CD4-positive, alpha-beta T cell treated with Interleukin-15 for 1 hour (primary cell): ENCODE measurements at regions not wholly inside any gene's neighbourhood (a gene's known extent, or its start where the extent isn't known, plus 50 kb on each side); places are given as distances from the start of the nearest gene placed in this dataset.

Source experiments
- DNase-seq: peaks from one replicate; pipeline ENCODE4 v3.0.0-alpha.2; 2020

DNA sequence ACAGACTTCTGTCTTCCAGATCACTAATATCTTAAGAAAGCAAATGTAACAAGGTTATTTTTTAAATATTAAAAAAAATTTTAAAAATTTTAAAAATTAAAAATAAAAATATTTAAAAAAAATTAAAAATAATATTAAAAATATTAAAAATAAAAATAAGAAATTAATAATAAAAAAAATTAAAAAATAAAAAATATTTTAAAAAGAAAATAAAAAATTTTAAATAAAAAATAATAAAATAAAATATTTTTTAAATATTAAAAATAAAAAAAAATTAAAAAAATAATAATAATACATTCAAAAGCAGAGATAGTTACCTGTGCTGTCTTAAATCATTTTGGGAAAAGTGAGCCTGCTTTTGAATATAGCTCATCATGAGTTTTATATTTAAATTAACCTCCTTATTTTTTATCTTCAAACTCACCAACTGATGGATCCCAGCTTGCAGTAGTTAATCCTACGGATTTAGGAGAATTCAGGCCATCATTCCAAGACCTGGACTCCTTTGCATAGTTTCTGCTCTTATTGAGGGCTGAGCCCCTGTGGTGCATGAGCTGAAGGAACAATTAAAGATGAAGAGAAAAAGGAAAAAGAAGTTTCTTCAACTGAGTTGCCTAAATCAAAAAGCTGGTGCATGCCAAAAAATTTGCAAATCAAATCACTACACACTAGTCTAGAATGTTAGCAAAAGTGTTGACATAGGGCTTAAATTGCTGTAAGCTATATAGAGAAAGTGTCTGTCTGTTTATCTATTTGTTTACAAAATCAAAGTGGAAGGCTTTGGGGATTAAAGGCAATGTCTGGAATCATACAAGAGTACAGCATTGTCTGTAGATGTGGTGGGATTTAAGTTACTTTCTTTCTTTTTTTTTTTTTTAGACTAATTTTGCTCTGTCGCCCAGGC is 50.5 kb upstream of the ZNF438 start:
- no peak for DNase-seq

- peak; percentile 47 for DNase-seq
These were observed 52.1 kb upstream of the ZNF438 start for GRCh38 chr10:31083765-31084184.

GRCh38 chr10:31087011-31087410 is 55.3 kb upstream of the ZNF438 start:
- no peak for DNase-seq

GRCh38 chr10:31087851-31088250 is 56.2 kb upstream of the ZNF438 start:
- DNase-seq, result no peak

DNA sequence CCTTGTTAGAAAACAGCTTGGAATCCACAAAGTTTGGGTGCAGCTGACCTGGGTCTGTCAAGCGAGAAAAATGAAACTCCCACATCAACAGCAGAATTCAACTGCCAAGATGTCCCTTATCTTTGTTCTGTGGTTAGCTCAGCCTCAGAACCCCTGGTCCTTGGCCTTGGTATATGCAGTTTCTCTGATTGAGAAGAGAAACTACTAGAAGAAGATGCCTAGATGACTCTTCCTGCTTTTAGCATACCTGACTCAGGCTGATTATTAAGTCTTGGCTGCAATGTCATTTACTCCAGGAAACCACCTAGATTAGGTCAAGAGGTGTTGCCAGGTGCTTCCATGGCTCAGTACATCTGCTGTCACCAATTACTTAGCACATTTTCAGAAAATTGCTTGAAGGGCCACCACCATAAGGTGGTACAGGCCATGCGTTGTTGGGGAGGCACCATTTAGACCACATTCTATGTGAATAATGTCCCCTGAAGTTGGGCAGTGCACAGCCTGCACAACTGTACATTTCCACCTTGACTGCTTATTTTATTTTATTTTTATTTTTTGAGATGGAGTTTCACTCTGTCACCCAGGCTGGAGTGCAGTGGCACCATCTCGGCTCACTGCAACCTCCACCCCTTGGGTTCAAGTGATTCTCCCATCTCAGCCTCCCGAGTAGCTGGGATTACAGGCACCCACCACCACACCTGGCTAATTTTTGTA is 59.4 kb upstream of the ZNF438 start:
- DNase-seq, result no peak

GRCh38 chr10:31095677-31096560 is 64.3 kb upstream of the ZNF438 start:
- no peak for DNase-seq

- DNase-seq, result no peak
These were observed 66.4 kb upstream of the ZNF438 start for GRCh38 chr10:31098046-31098445.

GRCh38 chr10:31099094-31099493 is 67.4 kb upstream of the ZNF438 start:
- DNase-seq, result no peak

GRCh38 chr10:31099664-31100063 is 68.0 kb upstream of the ZNF438 start:
- DNase-seq, result no peak

DNA sequence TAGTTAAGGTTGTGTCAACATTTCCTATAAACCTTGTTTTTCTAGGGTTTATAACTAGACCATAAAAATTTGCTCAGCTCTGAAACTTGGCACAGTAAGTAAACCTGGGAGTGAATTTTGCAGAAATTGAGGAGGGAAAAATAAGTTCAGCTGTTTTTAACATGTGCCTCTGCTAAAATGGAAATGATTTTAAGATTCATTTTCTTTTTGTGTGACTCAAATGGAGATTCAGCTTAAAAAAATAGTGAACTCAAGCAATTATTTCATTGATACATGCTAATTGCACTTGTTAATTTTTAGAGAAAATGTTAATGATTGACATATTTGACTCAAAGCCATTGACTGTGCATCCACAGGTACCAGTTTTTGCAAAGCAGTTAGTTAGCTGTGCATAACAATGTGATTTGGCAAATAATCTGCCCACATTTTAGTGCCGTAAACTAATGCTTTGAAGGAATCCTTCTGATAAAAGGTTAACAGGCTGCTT is 68.5 kb upstream of the ZNF438 start:
- DNase-seq, result no peak

DNA sequence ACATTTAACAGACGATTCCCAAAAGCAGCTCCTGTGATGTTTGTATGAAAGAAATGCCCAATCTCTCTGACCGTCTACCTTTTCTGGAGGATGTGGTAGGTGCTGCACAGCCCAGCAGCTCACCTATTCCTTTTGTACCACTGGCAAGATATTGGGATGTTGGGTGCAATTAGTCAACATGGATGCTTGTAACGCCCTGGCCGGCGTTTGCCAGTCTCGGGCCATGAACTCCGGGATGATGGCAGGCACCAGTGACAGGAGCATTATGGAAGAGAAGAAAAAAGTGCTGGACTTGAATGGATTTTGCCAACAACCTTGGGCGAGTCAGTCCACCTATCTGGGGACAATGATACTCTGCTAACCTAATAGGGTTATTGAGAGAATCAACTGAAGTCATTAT is 69.0 kb upstream of the ZNF438 start:
- DNase-seq, result no peak

GRCh38 chr10:31101123-31101522 is 69.5 kb upstream of the ZNF438 start:
- DNase-seq, result no peak

- no peak for DNase-seq
These were observed 70.8 kb upstream of the ZNF438 start for GRCh38 chr10:31102421-31102820.

- DNase-seq, result no peak
These were observed 71.4 kb upstream of the ZNF438 start for GRCh38 chr10:31103112-31103511.

DNA sequence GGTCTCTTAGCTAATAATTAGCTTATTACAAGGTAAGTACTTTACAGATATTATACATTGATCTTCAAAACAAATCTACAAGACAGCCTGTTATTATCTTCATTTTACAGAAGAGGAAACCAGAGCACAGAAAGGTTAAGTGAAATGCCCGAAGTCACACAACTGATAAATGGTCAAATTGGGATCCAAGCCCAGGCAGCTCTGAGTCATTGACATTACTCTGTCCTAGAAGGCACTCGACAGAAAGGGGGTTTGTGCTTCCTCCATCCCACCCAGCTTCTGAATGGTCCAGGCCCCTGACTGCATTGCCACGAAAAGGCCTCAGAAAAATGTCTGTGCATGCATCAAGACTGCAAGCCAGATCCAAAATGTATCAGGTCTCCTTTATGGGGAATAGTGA is 81.3 kb upstream of the ZNF438 start:
- DNase-seq, result no peak

DNA sequence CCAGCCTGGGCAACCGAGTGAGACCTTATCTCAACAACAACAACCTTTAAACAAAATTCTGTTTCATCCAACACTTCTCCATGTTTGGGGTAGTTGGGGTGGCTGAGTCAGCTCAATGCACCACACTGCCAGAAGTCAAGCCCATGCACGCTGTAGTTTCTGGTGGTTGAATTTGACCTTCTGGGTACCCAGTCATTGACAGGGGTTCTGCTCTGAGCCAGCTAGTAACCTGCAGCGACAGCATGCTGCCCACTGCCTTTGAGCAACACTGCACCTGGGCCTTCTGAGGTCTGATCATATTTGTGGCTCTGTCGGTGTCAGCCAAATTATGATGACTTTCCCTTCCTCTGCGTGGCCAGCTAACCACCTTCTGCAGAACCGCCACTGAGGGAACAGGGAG is 84.6 kb upstream of the ZNF438 start:
- no peak for DNase-seq

DNA sequence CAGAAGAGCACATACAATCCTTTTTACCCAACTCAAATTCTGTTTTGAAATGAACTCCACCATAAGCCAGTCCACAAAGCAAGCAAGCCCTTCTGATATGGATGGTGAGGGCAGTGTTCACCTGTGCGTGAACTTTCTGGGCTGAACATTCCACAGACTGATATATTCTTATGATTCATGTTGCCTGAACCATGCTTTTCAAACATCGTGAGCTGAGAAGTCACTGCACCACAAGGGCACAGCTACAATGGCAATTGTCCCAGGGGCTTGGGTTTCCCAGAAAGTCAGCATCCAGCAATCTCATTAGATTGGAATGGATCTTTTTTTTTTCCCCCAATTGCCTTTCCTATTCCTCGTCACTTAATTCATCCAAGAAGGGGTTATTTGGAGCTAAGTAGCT is 86.9 kb upstream of the ZNF438 start:
- DNase-seq, result no peak

- DNase-seq, result no peak
These were observed 88.7 kb upstream of the ZNF438 start for GRCh38 chr10:31120392-31120791.

GRCh38 chr10:31120961-31121685 is 89.5 kb upstream of the ZNF438 start:
- no peak for DNase-seq

GRCh38 chr10:31121757-31122577 is 90.3 kb upstream of the ZNF438 start:
- DNase-seq, result no peak

GRCh38 chr10:31123946-31124345 is 92.3 kb upstream of the ZNF438 start:
- no peak for DNase-seq
